HG03280 (cell line): ENCODE measurements at regions not wholly inside any gene's neighbourhood (a gene's known extent, or its start where the extent isn't known, plus 50 kb on each side); places are given as distances from the start of the nearest gene placed in this dataset.
A peak's percentile ranks its signal among the peaks of the same experiment; 100 is the strongest.

Source experiments
- ATAC-seq: cut with Tn5 transposase; IDR thresholded peaks from one replicate; pipeline ENCODE4 v1.9.1; 2021; ENCODE audit warnings: mild to moderate bottlenecking, moderate library complexity; ENCODE audit not compliant: unreplicated experiment

DNA sequence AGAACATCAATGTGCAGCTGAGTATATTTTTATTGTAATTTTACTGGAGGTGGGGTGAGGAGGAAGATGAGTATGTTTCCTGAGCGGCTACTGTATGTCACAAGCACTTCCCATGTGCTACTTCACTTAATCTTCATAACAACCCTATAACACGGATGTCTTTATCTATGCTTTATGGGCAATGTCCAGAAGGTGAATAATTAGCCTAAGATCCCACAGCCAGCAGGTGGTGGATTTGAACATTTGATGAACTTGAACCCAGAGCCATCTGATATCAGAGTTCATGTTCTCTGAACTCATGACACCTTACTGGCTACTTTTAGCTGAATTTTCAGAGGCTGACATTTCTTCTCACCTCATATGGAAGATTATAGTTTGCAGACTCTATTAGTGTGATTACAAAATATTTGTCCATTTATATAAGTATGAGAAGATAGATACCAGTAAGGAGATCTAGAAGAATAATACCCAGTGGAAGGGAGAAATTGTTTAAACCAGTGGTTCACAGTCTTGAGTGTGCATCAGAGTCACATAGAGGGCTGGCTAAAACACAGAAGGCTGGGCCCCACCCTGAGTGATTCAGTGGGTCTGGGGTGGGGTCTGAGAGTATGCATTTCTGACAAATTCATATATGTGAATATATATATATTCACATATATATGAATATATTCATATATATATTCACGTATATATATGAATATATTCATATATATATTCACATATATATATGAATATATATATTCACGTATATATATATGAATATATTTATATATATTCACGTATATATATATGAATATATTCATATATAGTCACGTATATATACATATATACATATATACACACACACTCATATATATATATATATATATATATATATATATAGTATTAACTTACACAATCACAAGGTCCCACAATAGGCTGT lies 164.4 kb upstream of the NR3C1 start:
- ATAC-seq = no peak

DNA sequence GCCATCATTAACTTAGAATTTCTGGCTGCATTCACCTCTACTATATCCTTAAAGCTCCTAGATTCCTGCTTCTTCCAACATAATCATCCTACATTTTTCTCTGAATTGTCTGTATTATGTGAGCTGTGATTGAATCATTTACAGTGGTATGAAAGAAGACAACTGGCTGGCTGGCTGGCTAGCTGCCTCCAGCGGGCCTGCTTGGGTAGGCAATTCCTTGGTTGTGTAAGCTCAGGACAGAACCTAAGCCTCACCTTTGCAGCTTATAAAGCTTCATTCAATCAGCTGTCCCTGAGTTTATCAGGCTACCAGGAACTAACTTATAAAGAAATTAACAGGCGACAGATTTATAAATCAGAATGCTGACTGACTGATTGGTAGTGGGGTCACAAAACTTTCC lies 162.7 kb upstream of the NR3C1 start:
- ATAC-seq = no peak

DNA sequence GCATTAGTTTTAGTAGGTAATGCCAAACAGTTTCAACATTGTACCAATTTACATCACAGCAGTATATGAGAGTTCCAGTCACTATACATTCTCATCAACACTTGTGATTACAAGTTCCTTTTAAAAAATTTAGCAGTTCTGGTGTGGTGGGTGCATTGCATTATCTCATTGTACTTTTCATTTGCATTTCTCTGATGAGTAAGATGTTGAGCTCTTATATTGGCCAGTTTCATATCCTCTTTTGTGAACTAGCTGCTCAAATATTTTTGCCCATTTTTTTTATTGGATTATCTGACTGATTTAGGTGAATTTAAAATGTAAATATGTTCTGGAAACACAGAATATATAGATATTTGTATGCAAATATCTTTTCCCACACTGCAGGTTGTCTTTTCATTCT lies 160.9 kb upstream of the NR3C1 start:
- ATAC-seq = peak; percentile 98

DNA sequence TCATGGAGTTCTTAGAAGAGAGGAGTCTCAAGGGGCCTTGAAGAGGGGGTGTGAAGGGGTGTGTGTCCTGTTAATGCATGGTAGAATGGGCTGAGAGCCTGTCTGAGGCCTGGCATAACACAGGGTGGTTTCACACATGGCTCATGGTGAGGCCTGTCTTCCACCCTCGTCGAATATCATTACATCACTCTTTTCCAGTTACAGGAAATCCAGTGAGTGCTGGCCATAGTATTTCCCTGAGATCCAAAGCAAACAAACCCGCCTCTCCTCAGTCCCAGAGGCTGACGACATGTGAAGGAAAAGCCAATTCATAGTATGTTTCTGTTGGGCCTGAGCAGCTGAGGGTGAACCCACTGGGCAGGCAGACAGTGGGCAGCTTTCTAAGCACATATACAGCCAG lies 159.4 kb upstream of the NR3C1 start:
- ATAC-seq = no peak

DNA sequence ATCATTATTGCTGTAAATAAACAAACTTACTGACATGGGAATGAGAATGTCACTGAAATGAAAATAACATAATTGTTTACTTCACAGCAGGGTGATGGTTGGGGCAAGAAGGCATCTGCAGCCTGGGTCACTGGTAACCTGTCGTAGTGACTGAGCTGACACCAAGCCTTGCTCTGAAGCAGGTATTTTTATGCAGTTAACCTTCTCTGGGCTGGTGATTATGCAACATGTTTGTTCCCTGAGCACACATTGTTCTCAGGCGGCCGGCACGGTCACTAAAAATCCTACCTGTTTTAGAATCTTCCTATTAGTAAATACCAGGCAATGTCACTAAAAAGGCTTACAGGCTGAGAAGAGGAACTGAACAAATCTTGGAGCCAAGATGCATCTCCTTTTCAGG lies 157.7 kb upstream of the NR3C1 start:
- no peak for ATAC-seq

DNA sequence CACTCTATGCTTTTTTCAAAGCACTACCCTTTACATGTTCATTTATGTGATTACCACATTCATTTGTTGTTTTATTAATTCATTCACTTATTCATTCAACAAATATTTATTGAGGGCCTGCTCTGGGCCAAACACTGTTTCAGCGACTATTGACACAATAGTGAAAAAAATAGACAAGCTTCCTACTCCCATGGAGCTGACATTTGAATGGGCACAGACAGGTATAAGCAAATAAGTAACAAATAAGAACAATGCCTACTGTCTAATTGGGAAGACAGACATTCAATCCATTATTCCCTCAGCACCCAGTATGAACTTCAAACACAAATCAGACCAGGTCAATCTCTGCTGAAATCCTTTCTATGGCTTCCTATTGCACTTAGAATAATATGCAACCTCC lies 156.9 kb upstream of the NR3C1 start:
- no peak for ATAC-seq

DNA sequence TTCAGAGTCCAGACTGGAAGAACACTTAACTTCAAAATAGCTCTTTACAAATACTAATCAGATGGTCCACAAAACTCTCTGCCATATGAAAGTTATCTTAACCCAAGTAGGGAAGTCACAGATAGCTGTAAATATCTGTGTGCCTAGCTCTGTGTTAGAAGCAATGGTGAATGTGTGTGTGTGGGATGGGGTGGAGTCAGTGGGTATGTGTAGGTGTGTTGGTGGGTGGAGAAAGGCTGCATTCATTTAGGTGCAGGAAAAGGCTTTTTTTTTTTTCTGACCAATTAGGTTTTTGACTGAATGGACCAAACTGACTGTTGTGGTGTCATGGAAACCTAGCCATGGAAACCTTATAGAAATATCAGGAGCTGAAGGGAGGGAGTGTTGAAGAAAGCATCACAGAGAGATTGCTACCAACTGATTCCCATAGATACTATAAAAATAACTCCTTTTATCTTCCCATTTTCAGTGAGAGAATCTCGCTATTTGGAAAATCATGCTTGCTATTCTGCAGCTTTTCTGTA lies 156.2 kb upstream of the NR3C1 start:
- ATAC-seq = no peak

DNA sequence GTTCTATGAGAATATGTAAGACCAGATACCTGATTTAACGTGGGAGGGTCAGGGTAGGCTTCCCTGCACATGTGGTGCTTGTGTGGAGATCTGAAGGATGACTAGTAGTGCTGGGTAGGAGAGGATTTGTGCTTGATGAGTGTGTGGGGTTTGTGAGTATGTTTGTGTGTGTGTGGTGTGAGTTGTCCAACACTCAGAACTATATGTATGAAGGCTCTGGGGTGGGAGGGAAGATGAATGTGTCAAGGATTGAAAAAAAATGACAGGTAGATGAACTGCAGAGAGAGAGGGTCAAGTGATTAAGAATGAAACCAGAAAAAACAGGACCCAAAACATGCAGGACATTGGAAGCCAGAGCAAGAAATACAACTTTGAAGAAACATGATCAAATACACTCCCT lies 154.6 kb upstream of the NR3C1 start:
- ATAC-seq = no peak

DNA sequence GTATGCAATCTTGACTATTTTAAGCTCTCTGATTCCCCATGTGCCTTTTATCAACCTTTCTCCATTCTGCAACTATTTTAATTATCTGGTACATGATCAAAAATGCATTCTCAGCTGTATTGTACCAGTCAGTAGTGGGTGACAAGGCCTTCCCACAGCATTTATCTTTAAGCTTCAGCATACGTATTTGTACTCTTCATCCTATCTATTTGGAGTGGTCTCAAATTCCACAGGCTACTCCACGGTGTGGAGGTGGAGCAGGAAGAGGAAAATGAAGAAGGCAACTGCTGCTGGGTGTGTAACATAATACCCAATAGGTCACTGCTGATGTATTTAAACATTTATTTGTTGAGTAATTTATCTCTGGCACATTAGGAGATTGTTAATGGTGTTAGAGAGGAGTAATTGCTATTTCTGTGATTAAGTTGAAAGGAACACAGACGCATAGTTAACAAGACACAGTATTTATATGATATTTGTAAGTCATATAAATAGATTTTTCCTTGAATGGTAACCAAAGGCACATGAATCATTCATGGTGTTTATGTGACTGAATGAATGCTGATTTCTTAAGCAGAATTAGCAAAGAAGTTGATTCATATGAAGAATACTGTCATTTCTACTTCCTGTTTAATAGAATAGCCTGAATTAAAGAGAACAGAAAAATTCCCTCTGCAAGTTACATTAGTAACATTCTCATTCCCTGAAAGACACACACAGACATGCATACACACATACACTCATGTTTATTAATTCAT lies 153.8 kb upstream of the NR3C1 start:
- ATAC-seq = no peak

DNA sequence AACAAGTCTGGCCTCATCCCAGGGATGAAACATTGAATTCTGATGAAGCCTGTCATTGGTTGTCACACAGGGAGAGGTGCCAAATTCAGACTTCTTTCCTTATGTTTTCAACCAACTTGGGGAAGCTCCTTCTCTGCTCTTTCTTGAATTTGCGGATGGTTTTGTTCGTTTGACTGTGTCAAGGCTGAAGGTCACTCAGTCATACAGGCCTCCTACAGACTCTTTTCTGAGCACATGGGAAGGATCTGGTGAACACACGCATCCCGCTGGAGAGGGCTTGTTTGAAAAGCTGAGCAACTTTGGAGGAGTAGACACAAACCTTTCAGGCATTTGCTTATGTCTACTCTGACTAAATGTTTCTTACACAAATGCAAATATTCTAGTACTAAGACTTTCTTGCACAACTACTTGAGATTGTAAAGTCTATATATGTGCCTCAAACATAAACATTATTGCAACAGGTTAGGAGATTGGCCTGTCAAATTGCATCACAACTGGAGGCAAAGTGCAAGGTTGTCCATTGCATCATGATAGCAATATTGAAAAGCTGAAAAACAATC lies 151.5 kb upstream of the NR3C1 start:
- ATAC-seq = no peak

DNA sequence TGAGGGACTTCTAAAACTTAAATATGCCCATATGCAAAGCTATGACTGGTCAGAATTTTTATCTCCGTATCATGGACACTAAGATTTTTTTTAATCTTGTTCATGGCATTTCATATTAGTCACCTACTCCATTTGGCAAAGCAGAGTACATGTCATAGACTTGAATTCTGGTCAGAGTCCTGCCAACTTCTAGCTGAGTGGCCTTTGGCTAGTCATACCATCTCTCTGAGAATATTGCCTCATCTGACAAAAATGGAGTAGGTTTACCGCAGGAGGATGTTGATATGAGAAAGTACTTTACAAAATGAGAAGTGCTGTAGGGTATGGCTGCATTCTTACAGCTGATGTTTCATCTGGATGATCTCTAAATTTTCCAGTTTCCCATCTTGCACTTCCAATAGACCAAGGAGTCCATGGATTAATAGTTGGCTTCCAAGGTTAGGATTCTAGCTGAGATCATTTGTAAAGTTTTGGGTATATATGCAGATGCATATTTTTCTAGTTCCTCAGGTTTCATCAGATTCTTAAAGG lies 150.8 kb upstream of the NR3C1 start:
- peak; percentile 56 for ATAC-seq

DNA sequence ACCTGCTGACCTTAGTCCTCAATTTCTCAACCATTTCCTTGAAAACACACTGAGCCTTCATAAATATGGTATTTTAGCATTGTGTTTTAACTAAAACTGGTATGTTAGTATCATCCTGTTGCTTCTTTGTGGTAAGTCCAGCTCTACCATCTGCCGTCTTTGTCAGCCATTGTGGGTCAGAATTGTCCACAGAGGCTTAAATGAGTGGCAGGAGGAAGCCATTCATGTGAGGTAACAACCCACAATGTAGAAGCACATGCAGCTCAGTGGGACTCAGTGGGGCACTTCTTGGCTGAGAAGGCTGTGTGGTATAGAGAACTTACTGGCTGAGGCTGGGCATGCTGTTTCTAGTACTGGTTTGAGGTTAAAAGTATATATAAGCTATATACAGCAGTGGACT lies 149.2 kb upstream of the NR3C1 start:
- ATAC-seq = no peak

DNA sequence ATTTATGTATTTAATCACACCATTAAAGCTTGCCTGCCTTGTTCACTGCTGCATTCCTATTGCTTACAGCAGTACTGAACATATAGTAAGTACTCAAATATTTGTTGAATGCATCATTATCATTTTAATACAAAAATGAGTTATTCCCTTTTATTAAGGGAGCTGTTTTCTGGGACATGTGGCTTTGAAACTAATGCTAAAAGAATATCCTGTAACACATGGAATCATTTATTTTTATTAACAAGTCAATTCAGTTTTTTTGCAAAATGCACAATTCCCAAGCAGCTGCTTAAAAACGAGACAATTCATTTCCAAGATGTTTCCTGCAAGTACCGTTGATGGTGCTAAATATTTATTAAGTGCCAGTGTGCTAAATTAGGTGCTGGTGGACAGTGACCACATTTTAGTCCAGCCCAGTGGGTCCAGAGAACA lies 148.3 kb upstream of the NR3C1 start:
- no peak for ATAC-seq

DNA sequence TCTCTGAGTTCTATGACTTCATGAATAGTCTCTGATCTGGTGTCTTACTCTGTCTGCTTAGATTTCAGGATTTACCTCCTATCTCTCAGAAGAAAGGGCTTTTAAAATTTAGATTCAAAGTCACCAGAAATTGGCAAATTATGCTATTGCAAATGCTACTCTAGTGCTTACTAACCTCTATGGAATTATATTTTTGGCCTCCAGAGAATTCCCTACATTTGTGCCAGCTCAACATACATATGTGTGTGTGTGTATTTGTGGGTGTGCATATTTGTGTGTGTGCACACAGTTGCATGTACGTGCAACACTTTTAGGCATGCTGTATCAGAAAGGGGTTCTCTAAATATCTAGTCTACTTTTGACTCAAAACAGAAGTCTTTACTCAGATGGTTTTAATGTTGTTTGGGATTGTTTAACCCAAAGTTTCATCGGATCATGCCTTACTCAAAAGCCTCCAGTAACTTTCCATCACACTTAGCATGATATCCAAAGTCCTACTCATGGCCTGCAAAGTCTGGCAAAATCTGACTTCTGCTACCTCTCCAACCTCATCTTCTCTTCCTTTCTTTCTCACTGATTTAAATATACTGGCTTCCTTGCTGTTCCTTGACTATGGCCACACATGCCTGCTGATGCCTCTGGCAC lies 147.6 kb upstream of the NR3C1 start:
- ATAC-seq = no peak

DNA sequence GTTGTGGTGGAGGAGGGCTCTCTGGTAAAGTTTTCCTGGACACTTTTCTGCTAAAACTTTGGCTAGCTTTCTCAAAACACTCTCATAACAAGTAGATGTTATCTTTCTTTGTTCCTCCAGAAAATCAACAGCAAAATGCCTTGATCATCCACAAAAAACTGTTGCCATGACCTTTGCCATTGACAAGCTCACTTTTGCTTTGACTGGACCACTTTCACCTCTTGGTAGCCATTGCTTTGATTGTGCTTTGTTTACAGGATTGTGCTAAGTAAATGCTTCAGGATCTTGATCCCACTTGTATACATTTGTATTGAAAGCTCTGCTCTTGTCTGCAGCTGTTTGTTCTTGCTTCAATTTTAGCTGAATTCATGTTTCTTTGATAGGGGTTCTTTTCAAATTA lies 143.9 kb upstream of the NR3C1 start:
- no peak for ATAC-seq

DNA sequence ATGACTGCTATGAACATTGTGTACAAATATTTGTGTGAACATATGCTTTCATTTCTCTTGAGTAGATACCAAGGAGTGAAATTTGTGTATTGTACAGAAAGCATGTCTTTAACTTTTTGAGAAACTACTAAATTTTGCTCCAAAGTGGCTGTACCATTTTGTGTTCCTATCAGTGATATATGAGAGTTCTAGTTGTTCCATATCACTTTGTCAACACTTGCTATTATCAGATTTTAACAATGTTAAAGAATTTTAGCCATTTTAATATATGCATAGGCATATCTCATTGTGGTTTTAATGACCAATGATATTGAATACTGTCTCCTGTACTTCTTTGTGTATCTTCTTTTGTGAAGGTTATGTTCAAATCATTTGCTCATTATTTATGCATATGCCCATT lies 142.9 kb upstream of the NR3C1 start:
- ATAC-seq = no peak

DNA sequence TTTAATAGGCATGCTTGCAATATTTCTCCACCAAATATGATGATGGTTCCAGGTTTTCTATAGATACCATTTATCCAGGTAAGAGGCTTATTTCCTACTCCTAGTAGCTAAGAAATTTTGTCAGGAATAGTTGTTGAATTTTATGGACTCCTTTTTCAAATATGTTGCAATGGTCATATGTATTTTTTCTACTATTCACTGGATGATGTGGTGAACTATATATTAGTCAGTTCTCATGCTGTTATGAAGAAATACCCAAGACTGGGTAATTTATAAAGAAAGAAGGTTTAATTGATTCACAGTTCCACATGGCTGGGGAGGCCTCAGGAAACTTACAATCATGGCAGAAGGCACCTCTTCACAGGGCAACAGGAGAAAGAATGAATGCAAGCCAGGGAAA lies 141.1 kb upstream of the NR3C1 start:
- no peak for ATAC-seq

DNA sequence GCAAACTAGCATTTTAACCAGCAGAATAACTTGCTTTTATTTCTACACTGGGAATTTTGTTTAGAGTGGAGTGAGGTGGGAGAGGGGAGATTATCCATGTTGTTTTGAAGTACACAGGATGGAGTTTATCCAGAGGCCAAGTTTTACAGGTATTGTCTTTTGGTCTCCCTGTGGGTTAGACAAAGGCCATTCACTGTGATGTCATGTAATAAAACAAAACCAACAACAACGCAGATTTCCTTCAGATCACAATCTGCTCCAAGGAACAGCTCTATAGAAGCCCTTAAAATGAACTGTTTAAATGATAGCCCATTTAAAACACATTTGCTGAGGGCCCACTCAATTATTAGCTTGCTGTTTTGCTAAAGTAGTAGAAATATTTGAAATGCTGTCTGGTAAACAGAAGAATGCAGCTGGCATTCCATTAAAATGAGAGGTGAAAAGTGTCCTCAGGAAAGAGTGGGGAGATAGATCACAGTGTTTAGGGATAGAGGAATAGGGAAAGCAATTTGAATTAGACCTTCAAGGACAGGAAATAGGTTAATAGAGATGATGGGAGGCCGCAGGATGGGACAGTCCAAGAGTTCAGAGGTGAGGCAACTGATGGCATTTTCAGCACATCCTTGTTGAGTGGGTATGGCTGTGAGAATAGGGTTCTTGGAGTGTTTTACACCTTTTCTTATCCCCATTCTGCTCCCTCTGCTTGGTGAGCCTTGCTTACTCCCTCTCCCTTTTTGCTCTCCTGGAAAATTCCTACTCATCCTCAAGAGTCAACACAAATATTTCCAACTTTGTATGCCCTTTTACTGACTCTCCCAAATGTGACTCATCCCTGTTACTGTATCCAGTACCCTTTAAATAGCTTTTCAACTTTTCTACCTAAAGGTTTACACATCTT lies 140.1 kb upstream of the NR3C1 start:
- ATAC-seq = no peak

DNA sequence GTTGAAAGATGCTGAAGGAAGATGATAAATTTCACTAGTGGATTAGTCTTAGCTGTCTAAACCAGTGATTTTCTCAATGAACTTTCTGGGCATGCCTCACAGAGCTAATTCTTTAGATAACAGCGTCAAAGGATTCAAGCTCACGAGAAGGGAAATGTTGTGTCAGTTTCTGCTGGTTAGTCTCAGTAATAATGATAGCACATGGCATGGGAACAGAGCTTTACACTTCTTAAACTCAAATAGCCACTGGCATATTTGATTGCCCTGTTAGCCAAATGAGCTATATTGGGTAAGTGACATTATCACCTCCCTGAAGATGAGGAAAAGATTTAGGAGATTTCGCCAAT lies 139.3 kb upstream of the NR3C1 start:
- ATAC-seq = no peak
